KMS-11 (cell line): ENCODE measurements at regions not wholly inside any gene's neighbourhood (a gene's known extent, or its start where the extent isn't known, plus 50 kb on each side); places are given as distances from the start of the nearest gene placed in this dataset.

Source experiments
- H2AFZ ChIP-seq: fragments of 200-600 bp; sonication (generic); 2 replicates; pipeline ENCODE4 v1.6.1; 2016; ENCODE audit warnings: antibody characterized with exemption, mixed run types, low read depth
- H3K27ac ChIP-seq: fragments of 200-600 bp; sonication (generic); 2 replicates; pipeline ENCODE4 v1.6.1; 2016; ENCODE audit warnings: mild to moderate bottlenecking, mixed run types
- H3K27me3 ChIP-seq: fragments of 200-600 bp; sonication (generic); 2 replicates; pipeline ENCODE4 v1.6.1; 2017; ENCODE audit warnings: mild to moderate bottlenecking, low read depth, mixed run types, moderate library complexity; ENCODE audit not compliant: insufficient read depth
- H3K36me3 ChIP-seq: fragments of 200-600 bp; sonication (generic); 2 replicates; pipeline ENCODE4 v1.6.1; 2017; ENCODE audit warnings: mild to moderate bottlenecking, mixed run types; ENCODE audit not compliant: insufficient read depth
- H3K4me1 ChIP-seq: fragments of 200-600 bp; sonication (generic); 2 replicates; pipeline ENCODE4 v1.6.1; 2016; ENCODE audit warnings: mild to moderate bottlenecking, low read depth, mixed run types; ENCODE audit not compliant: poor library complexity, severe bottlenecking
- H3K4me2 ChIP-seq: fragments of 200-600 bp; sonication (generic); 2 replicates; pipeline ENCODE4 v1.7.0; 2016; ENCODE audit warnings: mild to moderate bottlenecking, mixed run types
- H3K4me3 ChIP-seq: fragments of 200-600 bp; sonication (generic); IDR thresholded peaks from 2 replicates; pipeline ENCODE4 v1.6.1; 2017; ENCODE audit warnings: low read depth, low read length, mixed read lengths; ENCODE audit not compliant: insufficient read depth
- H3K79me2 ChIP-seq: fragments of 200-600 bp; sonication (generic); 2 replicates; pipeline ENCODE4 v1.6.1; 2016; ENCODE audit warnings: low read depth, mixed run types; ENCODE audit not compliant: insufficient read depth
- H3K9ac ChIP-seq: fragments of 200-600 bp; sonication (generic); 2 replicates; pipeline ENCODE4 v1.6.1; 2016; ENCODE audit warnings: mild to moderate bottlenecking, mixed run types
- H4K20me1 ChIP-seq: fragments of 200-600 bp; sonication (generic); 2 replicates; pipeline ENCODE4 v1.6.1; 2016; ENCODE audit warnings: mild to moderate bottlenecking, mixed run types; ENCODE audit not compliant: insufficient read depth
- CTCF ChIP-seq: fragments of 200-600 bp; sonication (generic); conservative IDR thresholded peaks from 2 replicates; pipeline ENCODE4 v1.6.1; 2017; ENCODE audit warnings: low read depth, mild to moderate bottlenecking, antibody characterized with exemption, low read length, moderate library complexity, mixed read lengths

- no peak overlapping the region for H3K4me2 ChIP-seq
- H3K27me3 ChIP-seq: no peaks in the 10 kb centered on the region
- no peaks in the 10 kb centered on the region for H3K79me2 ChIP-seq
- H3K4me1 ChIP-seq: no peaks in the 10 kb centered on the region
- H4K20me1 ChIP-seq: no peaks in the 10 kb centered on the region
- no peak overlapping the region for H3K27ac ChIP-seq
- no peaks in the 10 kb centered on the region for H3K36me3 ChIP-seq
- TF ChIP-seq CTCF: no peak
- no peak overlapping the region for H3K4me3 ChIP-seq
- H3K9ac ChIP-seq: no peak overlapping the region
- H2AFZ ChIP-seq: no peak overlapping the region
Measured at GRCh38 chr1:107000902-107001301, 55.6 kb upstream of the PRMT6 start.

GRCh38 chr1:107003972-107004371 lies 52.5 kb upstream of the PRMT6 start:
- Histone ChIP-seq H3K4me1 (no peaks in the 10 kb centered on the region), H3K27ac (no peak overlapping the region), H3K27me3 (no peaks in the 10 kb centered on the region), H3K4me2 (no peak overlapping the region), H4K20me1 (no peaks in the 10 kb centered on the region), H2AFZ (no peak overlapping the region), H3K9ac (no peak overlapping the region), H3K36me3 (no peaks in the 10 kb centered on the region), H3K4me3 (no peak overlapping the region), H3K79me2 (no peaks in the 10 kb centered on the region)
- no peak for TF ChIP-seq CTCF

- H3K4me1 ChIP-seq: no peaks in the 10 kb centered on the region
- H3K27me3 ChIP-seq: no peaks in the 10 kb centered on the region
- no peak for TF ChIP-seq CTCF
Measured at GRCh38 chr1:107004421-107004820, 52.1 kb upstream of the PRMT6 start.

More at GRCh38 chr1:107004421-107004820, 52.1 kb upstream of the PRMT6 start:
- no peak overlapping the region for H3K27ac ChIP-seq
- no peak overlapping the region for H3K4me2 ChIP-seq
- no peaks in the 10 kb centered on the region for H4K20me1 ChIP-seq
- no peak overlapping the region for H3K9ac ChIP-seq
- no peaks in the 10 kb centered on the region for H3K79me2 ChIP-seq
- no peak overlapping the region for H2AFZ ChIP-seq
- H3K4me3 ChIP-seq: no peak overlapping the region
- no peaks in the 10 kb centered on the region for H3K36me3 ChIP-seq
